H1 (cell line): ENCODE measurements at regions not wholly inside any gene's neighbourhood (a gene's known extent, or its start where the extent isn't known, plus 50 kb on each side); places are given as distances from the start of the nearest gene placed in this dataset.

ENCODE experiments used
- CTCF ChIA-PET: fragments of 300-600 bp; sonication (Branson Sonifier 250); formaldehyde crosslinking; loops from one replicate; lab custom pipeline; 2021; ENCODE audit not compliant: partially characterized antibody; lab: Charles Lee
- POLR2A ChIA-PET: fragments of 300-600 bp; sonication (Branson Sonifier 250); formaldehyde crosslinking; loops from one replicate; lab custom pipeline; 2021; ENCODE audit warnings: inconsistent platforms; ENCODE audit not compliant: partially characterized antibody; lab: Charles Lee
- DNase-seq, 2 experiments: peaks; one replicate each; pipeline versions ENCODE4 v3.0.0 to v3.0.0-alpha.2; 2010 to 2022; ENCODE audit warnings: low spot score in 2 of 2, low read depth in 1 of 2, mixed read lengths in 1 of 2
- FAIRE-seq: peaks from 2 replicates; lab custom pipeline; 2011; peaks lifted over from hg19 to GRCh38; lab: Jason Lieb, UNC
- H2AFZ ChIP-seq: 2 replicates; pipeline ENCODE4 v1.8.1; 2012; ENCODE audit warnings: low read length, inconsistent platforms
- H2AK5ac ChIP-seq: 2 replicates; pipeline ENCODE4 v1.6.1; 2013; ENCODE audit warnings: low read depth, low read length
- H2BK120ac ChIP-seq: replicated peaks from 2 replicates; pipeline ENCODE3; 2013; ENCODE audit warnings: low read depth, low read length, inconsistent platforms
- H2BK12ac ChIP-seq: 2 replicates; pipeline ENCODE4 v1.6.1; 2013; ENCODE audit warnings: low read depth, low read length
- H2BK15ac ChIP-seq: 2 replicates; pipeline ENCODE4 v1.6.1; 2013; ENCODE audit warnings: low read length
- H2BK20ac ChIP-seq: 2 replicates; pipeline ENCODE4 v1.6.1; 2013; ENCODE audit warnings: low read length
- H2BK5ac ChIP-seq: 2 replicates; pipeline ENCODE4 v1.6.1; 2013; ENCODE audit warnings: low read depth, low read length
- H3K14ac ChIP-seq: 2 replicates; pipeline ENCODE4 v1.6.1; 2013; ENCODE audit warnings: inconsistent platforms; ENCODE audit not compliant: insufficient read length
- H3K18ac ChIP-seq: 2 replicates; pipeline ENCODE4 v1.6.1; 2013; ENCODE audit warnings: low read length; ENCODE audit errors: extremely low read depth
- H3K23ac ChIP-seq: 2 replicates; pipeline ENCODE4 v1.6.1; 2013; ENCODE audit warnings: inconsistent platforms; ENCODE audit not compliant: insufficient read length
- H3K23me2 ChIP-seq: 2 replicates; pipeline ENCODE4 v1.6.1; 2013; ENCODE audit warnings: low read depth, low read length
- H3K27ac ChIP-seq: 2 replicates; pipeline ENCODE4 v1.6.1; 2011; ENCODE audit warnings: low read depth, low read length, inconsistent platforms
- H3K27me3 ChIP-seq, 4 experiments: replicated peaks in 1 of 4; 1 replicate in 1 of 4; 2 replicates in 3 of 4; pipeline versions ENCODE4 v1.6.1 to v1.8.1; 2011 to 2013; ENCODE audit warnings: low read length in 3 of 4, mild to moderate bottlenecking in 3 of 4, inconsistent platforms in 2 of 4, mixed read lengths in 2 of 4, moderate library complexity in 1 of 4; ENCODE audit not compliant: control insufficient read depth in 3 of 4, insufficient read depth in 3 of 4; ENCODE audit errors: extremely low read depth in 1 of 4
- H3K36me3 ChIP-seq, 4 experiments: 2 replicates each; pipeline versions ENCODE4 v1.6.1 to v1.8.1; 2011 to 2013; ENCODE audit warnings: mild to moderate bottlenecking in 4 of 4, low read length in 3 of 4, moderate library complexity in 2 of 4, control low read depth in 1 of 4, inconsistent platforms in 1 of 4; ENCODE audit not compliant: insufficient read depth in 4 of 4, control insufficient read depth in 2 of 4
- H3K4ac ChIP-seq: replicated peaks from 2 replicates; pipeline ENCODE3; 2013; ENCODE audit warnings: low read length, low read depth, mixed read lengths, inconsistent platforms; ENCODE audit not compliant: insufficient read length
- H3K4me1 ChIP-seq, 4 experiments: replicated peaks in 1 of 4; 1 replicate in 1 of 4; 2 replicates in 3 of 4; pipeline versions ENCODE4 v1.6.1 to v1.8.1; 2011 to 2013; ENCODE audit warnings: low read length in 3 of 4, inconsistent platforms in 2 of 4, mixed read lengths in 1 of 4; ENCODE audit not compliant: insufficient read depth in 4 of 4, control insufficient read depth in 3 of 4
- H3K4me2 ChIP-seq, 2 experiments: 2 replicates each; pipeline versions ENCODE4 v1.6.1 to v1.8.1; 2011 to 2013; ENCODE audit warnings: low read depth in 2 of 2, low read length in 2 of 2, control low read depth in 1 of 2, inconsistent platforms in 1 of 2, mild to moderate bottlenecking in 1 of 2; ENCODE audit not compliant: insufficient read depth in 1 of 2
- H3K4me3 ChIP-seq, 4 experiments: fragments of 200-600, 300-600 bp in 1 of 4; sonication (generic), shearing (Covaris generic), sonication (Bioruptor Twin) in 1 of 4; 2 replicates each; pipeline versions ENCODE4 v1.5.1 to v1.8.1; 2011 to 2016; ENCODE audit warnings: low read length in 4 of 4, low read depth in 3 of 4, control low read depth in 2 of 4, inconsistent platforms in 2 of 4, mild to moderate bottlenecking in 2 of 4, mixed read lengths in 1 of 4, moderate library complexity in 1 of 4; ENCODE audit not compliant: insufficient read depth in 2 of 4; ENCODE audit errors: extremely low read depth in 1 of 4
- H3K56ac ChIP-seq: replicated peaks from 2 replicates; pipeline ENCODE3; 2013; ENCODE audit warnings: low read depth, mild to moderate bottlenecking, mixed read lengths, low read length, inconsistent platforms; ENCODE audit not compliant: insufficient read length
- H3K79me1 ChIP-seq: 2 replicates; pipeline ENCODE4 v1.6.1; 2013; ENCODE audit warnings: low read depth, low read length, control low read depth
- H3K79me2 ChIP-seq, 2 experiments: 2 replicates each; pipeline versions ENCODE4 v1.6.1 to v1.8.1; 2012 to 2013; ENCODE audit warnings: low read length in 2 of 2, mild to moderate bottlenecking in 2 of 2, inconsistent platforms in 1 of 2; ENCODE audit not compliant: insufficient read depth in 2 of 2, control insufficient read depth in 1 of 2
- H3K9ac ChIP-seq, 4 experiments: replicated peaks in 1 of 4; 1 replicate in 1 of 4; 2 replicates in 3 of 4; pipeline versions ENCODE4 v1.6.1 to v1.8.1; 2011 to 2013; ENCODE audit warnings: low read depth in 3 of 4, low read length in 3 of 4, control low read depth in 2 of 4, mild to moderate bottlenecking in 2 of 4, moderate library complexity in 2 of 4, inconsistent platforms in 1 of 4; ENCODE audit errors: extremely low read depth in 1 of 4
- H3K9me3 ChIP-seq, 2 experiments: 2 replicates each; pipeline versions ENCODE4 v1.6.1 to v1.8.1; 2012 to 2013; ENCODE audit warnings: mild to moderate bottlenecking in 2 of 2, moderate library complexity in 2 of 2, control low read depth in 1 of 2, inconsistent platforms in 1 of 2, low read depth in 1 of 2, low read length in 1 of 2, mixed read lengths in 1 of 2; ENCODE audit not compliant: insufficient read depth in 2 of 2
- H4K20me1 ChIP-seq, 2 experiments: replicated peaks in 1 of 2; 2 replicates each; pipeline versions ENCODE3 to v1.8.1; 2011 to 2013; ENCODE audit warnings: inconsistent platforms in 2 of 2, low read length in 2 of 2, mild to moderate bottlenecking in 1 of 2; ENCODE audit not compliant: insufficient read depth in 2 of 2, control insufficient read depth in 1 of 2
- H4K5ac ChIP-seq: 2 replicates; pipeline ENCODE4 v1.6.1; 2013; ENCODE audit warnings: low read length, low read depth, mixed read lengths, inconsistent platforms; ENCODE audit not compliant: insufficient read length
- H4K8ac ChIP-seq: 2 replicates; pipeline ENCODE4 v1.8.0; 2013; ENCODE audit warnings: mild to moderate bottlenecking, moderate library complexity, low read length, inconsistent platforms; ENCODE audit not compliant: insufficient read depth; ENCODE audit errors: extremely low read depth
- H4K91ac ChIP-seq: replicated peaks from 2 replicates; pipeline ENCODE3; 2013; ENCODE audit warnings: low read length, mixed read lengths, inconsistent platforms; ENCODE audit not compliant: insufficient read length
- BRCA1 ChIP-seq: IDR thresholded peaks from 2 replicates; pipeline ENCODE4 v1.6.1; 2012; ENCODE audit warnings: low read depth, low read length, improper control_type of control experiment
- GTF2F1 ChIP-seq: IDR thresholded peaks from 2 replicates; pipeline ENCODE4 v1.6.1; 2012; ENCODE audit warnings: low read depth, low read length, improper control_type of control experiment, borderline replicate concordance
- POLR2A ChIP-seq, 2 experiments: IDR thresholded peaks; 1 replicate in 1 of 2; 2 replicates in 1 of 2; pipeline ENCODE4 v1.6.1; 2011; ENCODE audit warnings: low read depth in 2 of 2, low read length in 2 of 2, mild to moderate bottlenecking in 2 of 2; ENCODE audit errors: control extremely low read depth in 1 of 2
- WGBS, 2 experiments: shearing (Covaris generic) in 1 of 2; methylation state at CpG; one replicate each; pipeline versions ENCODE4 v1.1.6 to v1.1.7; 2013 to 2015; ENCODE audit warnings: low lambda C conversion rate in 2 of 2, mixed read lengths in 2 of 2, inconsistent platforms in 1 of 2, low coverage in 1 of 2, missing lambda C conversion rate in 1 of 2; ENCODE audit not compliant: insufficient replicate concordance in 2 of 2, insufficient coverage in 1 of 2, insufficient read length in 1 of 2; ENCODE audit errors: extremely low coverage in 1 of 2, missing lambda C conversion rate in 1 of 2; 5-methylcytosine and 5-hydroxymethylcytosine counted together

DNA sequence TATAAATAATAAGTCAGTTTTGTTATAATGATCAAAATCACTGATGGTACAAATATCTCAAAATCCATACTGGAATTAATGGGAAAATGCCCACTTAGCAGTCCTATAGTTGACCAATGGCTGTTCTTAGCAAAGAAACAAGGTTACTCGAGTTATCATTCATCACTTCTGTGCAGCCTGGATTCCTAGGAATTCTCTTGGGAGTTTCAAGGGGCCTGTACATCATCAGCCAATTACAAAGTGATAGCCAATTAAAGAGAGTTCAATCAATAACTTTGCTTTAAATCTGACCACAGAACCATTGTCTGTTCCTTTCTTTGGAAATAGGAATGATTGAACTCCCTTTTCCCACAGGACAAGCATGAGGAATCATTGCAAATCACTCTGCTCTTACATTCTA is 205.5 kb downstream of the PCDH19 start:
- Histone ChIP-seq H3K4me1 (no peaks in the 10 kb centered on the region), H2BK5ac (no peak overlapping the region), H2BK15ac (no peak overlapping the region), H2AK5ac (no peak overlapping the region), H3K4ac (no peak overlapping the region), H2BK120ac (no peak overlapping the region), H3K27ac (no peak overlapping the region), H3K23ac (no peak overlapping the region), H2BK20ac (no peak overlapping the region), H3K27me3 (no peaks in the 10 kb centered on the region), H3K18ac (no peak overlapping the region), H4K8ac (no peak overlapping the region), H3K4me2 (no peak overlapping the region), H3K9me3 (no peaks in the 10 kb centered on the region), H3K36me3 (no peaks in the 10 kb centered on the region), H3K14ac (no peak overlapping the region), H3K56ac (no peak overlapping the region), H4K5ac (no peak overlapping the region), H3K23me2 (no peaks in the 10 kb centered on the region), H2AFZ (no peak overlapping the region), H4K20me1 (no peaks in the 10 kb centered on the region), H3K9ac (no peak overlapping the region), H3K79me2 (no peaks in the 10 kb centered on the region), H3K79me1 (no peaks in the 10 kb centered on the region), H2BK12ac (no peak overlapping the region), H3K4me3 (no peak overlapping the region), H4K91ac (no peak overlapping the region)
- FAIRE-seq: no peak
- ChIA-PET CTCF (no interaction called here), POLR2A (no interaction called here)
- 85% methylated on average over 1 of the region's 1 CpG; no CpG with 5 or more reads in 1 of the 2 experiments for WGBS, 2 experiments
- DNase-seq: no peak
- TF ChIP-seq BRCA1: no peak
- TF ChIP-seq POLR2A (IDR thresholded peaks at IDR 0.05; ENCODE audit: control extremely low read depth in 1 of 2, low read depth in 2 of 2, low read length in 2 of 2): no peak
- no peak for TF ChIP-seq GTF2F1
